Neuronal stem cell (in vitro differentiated cells): ENCODE measurements at regions not wholly inside any gene's neighbourhood (a gene's known extent, or its start where the extent isn't known, plus 50 kb on each side); places are given as distances from the start of the nearest gene placed in this dataset.
A peak's percentile ranks its signal among the peaks of the same experiment; 100 is the strongest.

Experiments
- DNase-seq: peaks from one replicate; pipeline ENCODE4 v3.0.0-alpha.2; 2013; ENCODE audit warnings: low spot score
- H2AFZ ChIP-seq: one replicate; pipeline ENCODE4 v1.6.1; 2013; ENCODE audit warnings: mild to moderate bottlenecking, low read length, inconsistent platforms
- H2AK5ac ChIP-seq: 2 replicates; pipeline ENCODE4 v1.6.1; 2013; ENCODE audit warnings: low read depth, mild to moderate bottlenecking, inconsistent platforms, low read length, moderate library complexity, mixed read lengths
- H2BK120ac ChIP-seq: 2 replicates; pipeline ENCODE4 v1.6.1; 2013; ENCODE audit warnings: low read depth, mild to moderate bottlenecking, inconsistent platforms, low read length, moderate library complexity, mixed read lengths
- H2BK12ac ChIP-seq: one replicate; pipeline ENCODE4 v1.6.1; 2013; ENCODE audit warnings: low read length, inconsistent platforms
- H2BK15ac ChIP-seq: 2 replicates; pipeline ENCODE4 v1.6.1; 2013; ENCODE audit warnings: mild to moderate bottlenecking, low read length, inconsistent platforms, mixed read lengths
- H2BK5ac ChIP-seq: one replicate; pipeline ENCODE4 v1.6.1; 2013; ENCODE audit warnings: inconsistent platforms, mild to moderate bottlenecking, low read length, moderate library complexity
- H3K14ac ChIP-seq: one replicate; pipeline ENCODE4 v1.6.1; 2013; ENCODE audit warnings: low read length, inconsistent platforms
- H3K18ac ChIP-seq: 2 replicates; pipeline ENCODE4 v1.6.1; 2013; ENCODE audit warnings: low read length, inconsistent platforms
- H3K23ac ChIP-seq: 2 replicates; pipeline ENCODE4 v1.6.1; 2013; ENCODE audit warnings: low read depth, mild to moderate bottlenecking, mixed read lengths, low read length, inconsistent platforms; ENCODE audit not compliant: poor library complexity
- H3K27ac ChIP-seq: replicated peaks from 3 replicates; pipeline ENCODE4 v1.5.1; 2013; ENCODE audit warnings: low read length, inconsistent platforms
- H3K27me3 ChIP-seq, 3 experiments: 2 replicates each; pipeline ENCODE4 v1.6.1; 2013; ENCODE audit warnings: low read length in 3 of 3, mild to moderate bottlenecking in 2 of 3, inconsistent platforms in 1 of 3, low read depth in 1 of 3, mixed read lengths in 1 of 3, moderate library complexity in 1 of 3; ENCODE audit not compliant: control insufficient read depth in 3 of 3, insufficient read depth in 3 of 3
- H3K36me3 ChIP-seq, 2 donors: replicated peaks in 1 of 2; 2 replicates each; pipeline ENCODE4 v1.6.1; 2013; ENCODE audit warnings: low read length in 2 of 2; ENCODE audit not compliant: control insufficient read depth in 2 of 2, insufficient read depth in 2 of 2
- H3K4ac ChIP-seq: 2 replicates; pipeline ENCODE4 v1.6.1; 2013; ENCODE audit warnings: inconsistent platforms, mild to moderate bottlenecking, low read length, moderate library complexity
- H3K4me1 ChIP-seq, 2 donors: 1 replicate in 1 of 2; 2 replicates in 1 of 2; pipeline ENCODE4 v1.6.1; 2013; ENCODE audit warnings: low read length in 2 of 2, low read depth in 1 of 2; ENCODE audit not compliant: control insufficient read depth in 2 of 2, insufficient read depth in 1 of 2
- H3K4me2 ChIP-seq: one replicate; pipeline ENCODE4 v1.6.1; 2013; ENCODE audit warnings: mild to moderate bottlenecking, low read length, inconsistent platforms; ENCODE audit not compliant: insufficient read depth, poor library complexity, severe bottlenecking
- H3K4me3 ChIP-seq, 2 donors: 2 replicates each; pipeline ENCODE4 v1.5.1; 2013; ENCODE audit warnings: low read length in 2 of 2, mild to moderate bottlenecking in 2 of 2, inconsistent platforms in 1 of 2, moderate library complexity in 1 of 2
- H3K79me1 ChIP-seq: one replicate; pipeline ENCODE4 v1.6.1; 2013; ENCODE audit warnings: low read depth, mild to moderate bottlenecking, inconsistent platforms, low read length, moderate library complexity
- H3K9ac ChIP-seq: one replicate; pipeline ENCODE4 v1.6.1; 2013; ENCODE audit warnings: mild to moderate bottlenecking, low read depth, low read length, inconsistent platforms; ENCODE audit not compliant: poor library complexity
- H3K9me3 ChIP-seq, 2 donors: replicated peaks in 1 of 2; 2 replicates each; pipeline versions ENCODE3 to v1.6.1; 2013; ENCODE audit warnings: low read length in 2 of 2, mild to moderate bottlenecking in 2 of 2, inconsistent platforms in 1 of 2, low read depth in 1 of 2, mixed read lengths in 1 of 2, moderate library complexity in 1 of 2; ENCODE audit not compliant: control insufficient read depth in 2 of 2, insufficient read depth in 1 of 2
- H4K8ac ChIP-seq: one replicate; pipeline ENCODE4 v1.6.1; 2013; ENCODE audit warnings: low read depth, mild to moderate bottlenecking, inconsistent platforms, low read length, moderate library complexity
- H4K91ac ChIP-seq: one replicate; pipeline ENCODE4 v1.6.1; 2013; ENCODE audit warnings: low read length, low read depth, mild to moderate bottlenecking, inconsistent platforms; ENCODE audit not compliant: poor library complexity
- WGBS, 2 donors: extraction: QIAGEN DNeasy Blood & Tissue Kit; methylation state at CpG; one replicate each; pipeline ENCODE4 v1.1.7; 2013; ENCODE audit warnings: missing lambda C conversion rate in 2 of 2, mixed read lengths in 1 of 2; ENCODE audit not compliant: insufficient read length in 2 of 2, insufficient replicate concordance in 1 of 2; ENCODE audit errors: extremely low coverage in 2 of 2; 5-methylcytosine and 5-hydroxymethylcytosine counted together

GRCh38 chr5:112684121-112684520 lies 53.6 kb upstream of the APC start:
- Histone ChIP-seq H3K18ac (no peak overlapping the region), H4K91ac (no peak overlapping the region), H3K4me2 (no peak overlapping the region), H3K9me3 (peaks cover 0 to 2% of the 10 kb centered on the region in 2 donors), H2BK12ac (no peak overlapping the region), H2AFZ (peak overlapping the region; percentile 81), H3K79me1 (no peaks in the 10 kb centered on the region), H3K4me1 (peaks cover 10 to 14% of the 10 kb centered on the region in 2 donors), H3K9ac (no peak overlapping the region), H2BK5ac (no peak overlapping the region), H3K36me3 (no peaks in the 10 kb centered on the region), H2BK15ac (no peak overlapping the region), H3K27ac (no peak overlapping the region), H3K4ac (no peak overlapping the region), H4K8ac (no peak overlapping the region), H2BK120ac (no peak overlapping the region), H3K23ac (no peak overlapping the region), H3K14ac (no peak overlapping the region), H3K27me3 (no peaks in the 10 kb centered on the region), H3K4me3 (no peak overlapping the region), H2AK5ac (no peak overlapping the region)
- DNase-seq: no peak
- no CpG with 5 or more reads among the region's 1 CpG for WGBS, 2 donors

GRCh38 chr5:112684737-112685136 lies 52.9 kb upstream of the APC start:
- H2AFZ ChIP-seq: peak overlapping the region; percentile 81
- no peaks in the 10 kb centered on the region for H3K79me1 ChIP-seq
- no peak overlapping the region for H3K9ac ChIP-seq
- no peak overlapping the region for H3K4me2 ChIP-seq
- no peak overlapping the region for H3K23ac ChIP-seq
- H2BK15ac ChIP-seq: no peak overlapping the region
- no peak overlapping the region for H3K27ac ChIP-seq
- peaks cover 0 to 2% of the 10 kb centered on the region in 2 donors for H3K9me3 ChIP-seq
- no peak overlapping the region for H3K14ac ChIP-seq
- H3K36me3 ChIP-seq: no peaks in the 10 kb centered on the region
- H2BK120ac ChIP-seq: no peak overlapping the region
- no CpG with 5 or more reads among the region's 4 CpGs for WGBS, 2 donors
- no peaks in the 10 kb centered on the region for H3K27me3 ChIP-seq
- no peak overlapping the region for H2BK5ac ChIP-seq
- no peak overlapping the region for H3K4me3 ChIP-seq
- no peak overlapping the region for H3K18ac ChIP-seq
- no peak overlapping the region for H4K8ac ChIP-seq
- no peak overlapping the region for H2AK5ac ChIP-seq
- no peak overlapping the region for H4K91ac ChIP-seq
- DNase-seq: no peak
- H3K4ac ChIP-seq: no peak overlapping the region
- peaks cover 10 to 14% of the 10 kb centered on the region in 2 donors for H3K4me1 ChIP-seq
- no peak overlapping the region for H2BK12ac ChIP-seq

- H2BK5ac ChIP-seq: no peak overlapping the region
- no peak overlapping the region for H3K4ac ChIP-seq
- no peak overlapping the region for H2AK5ac ChIP-seq
- no peak overlapping the region for H3K18ac ChIP-seq
- no peaks in the 10 kb centered on the region for H3K79me1 ChIP-seq
- H2BK12ac ChIP-seq: no peak overlapping the region
- H3K27ac ChIP-seq: no peak overlapping the region
- no peak overlapping the region for H2BK15ac ChIP-seq
- no peak overlapping the region for H3K14ac ChIP-seq
- H2BK120ac ChIP-seq: no peak overlapping the region
- DNase-seq: no peak
- no peak overlapping the region for H4K91ac ChIP-seq
- H3K4me1 ChIP-seq: peaks cover 10 to 14% of the 10 kb centered on the region in 2 donors
- H3K36me3 ChIP-seq: no peaks in the 10 kb centered on the region
- no peak overlapping the region for H3K9ac ChIP-seq
- H3K23ac ChIP-seq: no peak overlapping the region
- no peak overlapping the region for H3K4me2 ChIP-seq
- H3K4me3 ChIP-seq: no peak overlapping the region
- no peak overlapping the region for H4K8ac ChIP-seq
- peaks cover 0 to 2% of the 10 kb centered on the region in 2 donors for H3K9me3 ChIP-seq
- H2AFZ ChIP-seq: no peak overlapping the region
- H3K27me3 ChIP-seq: no peaks in the 10 kb centered on the region
These were observed 52.3 kb upstream of the APC start for GRCh38 chr5:112685386-112685785.

GRCh38 chr5:112685931-112686330 lies 51.8 kb upstream of the APC start:
- no peak overlapping the region for H3K14ac ChIP-seq
- no peak overlapping the region for H3K18ac ChIP-seq
- no peak overlapping the region for H2AFZ ChIP-seq
- no peak overlapping the region for H4K91ac ChIP-seq
- no peak overlapping the region for H2BK5ac ChIP-seq
- H3K4ac ChIP-seq: no peak overlapping the region
- no peak overlapping the region for H2AK5ac ChIP-seq
- no peak overlapping the region for H4K8ac ChIP-seq
- H3K4me2 ChIP-seq: no peak overlapping the region
- WGBS, 2 donors: no CpG with 5 or more reads among the region's 2 CpGs
- no peak overlapping the region for H3K4me3 ChIP-seq
- DNase-seq: no peak
- no peak overlapping the region for H2BK120ac ChIP-seq
- H3K27me3 ChIP-seq: no peaks in the 10 kb centered on the region
- peaks cover 10 to 14% of the 10 kb centered on the region in 2 donors for H3K4me1 ChIP-seq
- H3K36me3 ChIP-seq: no peaks in the 10 kb centered on the region
- H3K27ac ChIP-seq: no peak overlapping the region
- no peak overlapping the region for H2BK15ac ChIP-seq
- no peak overlapping the region for H3K23ac ChIP-seq
- no peaks in the 10 kb centered on the region for H3K79me1 ChIP-seq
- no peak overlapping the region for H2BK12ac ChIP-seq
- H3K9ac ChIP-seq: no peak overlapping the region
- H3K9me3 ChIP-seq: peaks cover 0 to 2% of the 10 kb centered on the region in 2 donors
